ENCODE measurements at regions not wholly inside any gene's neighbourhood (a gene's known extent, or its start where the extent isn't known, plus 50 kb on each side); places are given as distances from the start of the nearest gene placed in this dataset.
"Not testable (repeated sequence)": the region's sequence is repeated elsewhere in the genome, so short reads cannot be mapped to it uniquely, and the experiment has no call there.

DNA sequence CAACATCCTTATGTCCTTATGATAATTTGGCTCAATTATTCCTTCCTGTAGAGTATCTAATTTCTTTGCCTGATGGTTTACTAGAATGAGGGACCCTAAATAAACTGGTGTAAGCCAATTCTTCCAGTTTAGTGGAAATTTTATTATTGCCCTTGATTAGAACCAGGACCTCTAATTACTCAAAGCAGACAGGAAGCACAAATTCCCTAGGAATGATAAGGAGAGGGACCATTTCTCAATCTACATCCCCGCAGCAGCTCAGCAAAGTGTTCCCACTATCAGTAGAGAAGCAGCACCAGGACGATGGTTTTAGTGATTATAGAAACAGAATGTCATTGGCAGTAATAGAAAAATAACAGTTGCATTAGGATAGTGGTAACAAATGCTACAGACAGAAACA lies 97.1 kb downstream of the PLPPR4 start:
- DNase-seq (ENCODE audit: low spot score in 2 of 2) (no peak), FAIRE-seq (no peak)

DNA sequence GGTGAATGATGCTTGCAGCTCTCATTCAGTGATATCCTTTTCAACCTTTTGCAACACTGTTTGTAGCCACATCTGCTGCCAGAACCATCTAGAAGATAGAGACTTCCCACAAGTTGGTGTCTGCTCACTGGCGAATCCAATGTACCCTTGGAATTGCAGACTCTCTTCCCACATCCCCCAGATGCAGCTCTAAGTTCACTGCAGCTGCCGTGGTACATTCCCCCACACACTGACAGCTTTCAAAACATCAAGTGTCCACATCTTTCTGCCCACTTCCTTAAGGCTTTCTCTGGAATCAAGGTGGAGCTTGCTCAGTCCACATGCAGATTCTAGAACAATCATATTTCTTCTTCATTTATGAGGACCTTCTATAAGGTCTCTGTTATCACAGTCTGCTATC lies 99.2 kb downstream of the PLPPR4 start:
- DNase-seq (ENCODE audit: low spot score in 2 of 2), result no peak
- no peak for FAIRE-seq

DNA sequence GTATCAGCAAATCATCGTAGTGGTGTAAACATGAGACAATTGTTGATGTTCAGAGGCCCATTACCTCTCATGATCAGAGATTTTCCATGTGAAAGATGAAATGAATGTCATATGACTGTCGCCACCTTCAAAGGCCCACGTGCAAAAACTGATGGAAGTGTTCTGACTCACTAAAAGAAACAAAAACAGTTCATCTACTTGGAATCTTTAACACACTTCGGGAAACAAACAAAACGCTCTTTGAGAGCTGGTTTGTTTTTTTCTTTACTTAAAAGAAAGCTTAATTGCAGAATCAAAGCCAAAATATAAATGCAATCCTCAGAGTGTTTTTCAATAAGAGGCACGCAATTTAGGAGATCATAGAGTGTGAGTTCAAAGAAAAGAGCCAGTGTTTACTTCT lies 100.8 kb downstream of the PLPPR4 start:
- no peak for FAIRE-seq
- DNase-seq (ENCODE audit: low spot score in 2 of 2), result no peak

DNA sequence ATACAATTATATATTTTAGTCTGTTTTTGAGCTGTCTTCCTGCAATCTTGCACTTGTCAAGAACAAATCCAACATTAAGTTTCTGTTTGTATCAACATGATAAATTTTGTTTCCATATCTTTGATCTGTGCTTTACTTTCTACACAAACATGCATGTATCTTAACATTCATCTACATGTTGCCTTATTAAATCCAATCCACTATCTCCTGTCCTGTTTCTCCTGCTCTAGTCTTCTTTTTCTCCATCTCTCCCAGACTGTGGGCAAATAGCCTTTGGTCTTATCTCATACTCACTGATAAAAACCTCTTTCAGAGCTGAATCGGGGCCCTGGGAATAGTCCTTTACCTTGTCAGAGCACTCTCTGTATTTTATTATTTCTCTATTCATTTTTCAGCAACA lies 101.3 kb downstream of the PLPPR4 start:
- FAIRE-seq, result no peak
- no peak for DNase-seq (ENCODE audit: low spot score in 2 of 2)

DNA sequence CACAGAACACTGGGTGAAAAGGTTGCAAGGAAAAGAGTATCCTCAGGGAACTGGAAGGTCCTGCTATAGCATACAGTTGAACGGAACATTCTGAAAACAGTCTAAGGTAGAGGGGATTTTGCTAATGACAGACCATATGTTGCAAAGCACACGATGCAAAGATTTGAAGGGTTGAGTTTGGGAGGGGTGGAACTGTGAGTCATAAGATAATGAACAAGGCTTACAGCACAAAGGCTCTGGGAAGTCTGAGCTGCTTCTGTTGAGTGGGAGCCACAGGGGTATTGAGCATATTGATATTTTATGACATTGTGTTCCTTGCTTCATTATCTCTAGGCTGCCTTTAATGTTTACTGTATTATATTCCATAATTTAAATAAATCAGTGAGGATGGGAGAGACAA lies 104.9 kb downstream of the PLPPR4 start:
- no peak for FAIRE-seq

DNA sequence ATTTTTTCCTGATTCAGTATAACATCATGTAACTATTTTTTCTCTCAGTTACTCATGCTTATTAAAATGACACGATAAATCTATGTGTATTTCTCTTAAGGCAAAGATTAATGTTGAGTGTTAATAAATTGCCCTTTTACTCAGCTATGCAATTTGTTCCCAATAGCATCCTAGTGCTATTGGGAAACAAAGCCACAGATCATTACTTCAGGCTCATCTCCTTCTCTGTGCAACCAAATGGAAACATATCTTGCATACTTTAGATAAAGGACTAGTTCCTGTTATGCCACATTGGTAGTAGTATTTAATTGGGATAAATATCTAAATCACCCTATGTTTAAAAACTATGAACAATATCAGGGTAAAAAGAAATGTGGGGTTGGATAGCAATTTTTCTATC lies 106.2 kb downstream of the PLPPR4 start:
- DNase-seq (ENCODE audit: low spot score in 2 of 2) (no peak), FAIRE-seq (no peak)

More for the DNA sequence above, 104.9 kb downstream of the PLPPR4 start:
- DNase-seq (ENCODE audit: low spot score in 2 of 2), result no peak

DNA sequence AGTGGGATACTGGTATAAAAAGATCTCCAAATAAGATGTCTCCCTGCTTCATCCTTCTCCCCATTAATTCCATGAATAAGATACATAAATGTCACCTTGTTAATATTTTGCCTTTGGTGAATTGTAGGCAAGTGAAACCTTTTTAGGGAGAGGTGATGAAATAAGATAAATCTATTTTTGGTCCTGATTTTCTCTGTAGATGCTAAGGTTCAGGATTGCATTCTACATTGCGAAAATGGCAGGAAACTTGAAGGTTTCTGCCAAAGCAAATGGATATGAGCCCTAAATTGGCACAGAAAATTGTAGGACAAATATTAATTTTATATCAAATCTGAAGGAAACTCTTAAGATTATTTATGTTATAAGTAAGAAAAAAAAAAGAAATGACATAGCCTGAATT lies 107.1 kb downstream of the PLPPR4 start:
- FAIRE-seq (no peak), DNase-seq (ENCODE audit: low spot score in 2 of 2) (no peak)

DNA sequence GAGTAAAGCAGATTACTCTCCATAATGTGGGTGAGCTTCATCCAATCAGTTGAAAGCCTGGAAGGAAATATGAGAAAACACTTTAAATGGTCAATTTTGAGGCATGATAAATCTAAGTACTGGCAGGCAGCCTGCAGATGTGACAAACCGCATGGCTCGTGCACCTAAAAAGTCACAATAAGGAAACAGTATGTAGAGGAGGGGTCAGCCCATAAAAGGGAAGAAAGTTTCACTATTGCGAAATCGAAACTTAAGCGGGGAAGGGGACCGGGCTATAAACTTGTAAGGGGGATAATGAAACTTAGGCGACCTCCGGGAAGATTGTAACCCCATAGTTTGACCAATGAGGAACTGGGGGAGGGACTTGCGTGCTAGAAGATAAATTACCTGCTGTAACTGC lies 109.8 kb downstream of the PLPPR4 start:
- DNase-seq (ENCODE audit: low spot score in 2 of 2), result no peak
- FAIRE-seq, result no peak

DNA sequence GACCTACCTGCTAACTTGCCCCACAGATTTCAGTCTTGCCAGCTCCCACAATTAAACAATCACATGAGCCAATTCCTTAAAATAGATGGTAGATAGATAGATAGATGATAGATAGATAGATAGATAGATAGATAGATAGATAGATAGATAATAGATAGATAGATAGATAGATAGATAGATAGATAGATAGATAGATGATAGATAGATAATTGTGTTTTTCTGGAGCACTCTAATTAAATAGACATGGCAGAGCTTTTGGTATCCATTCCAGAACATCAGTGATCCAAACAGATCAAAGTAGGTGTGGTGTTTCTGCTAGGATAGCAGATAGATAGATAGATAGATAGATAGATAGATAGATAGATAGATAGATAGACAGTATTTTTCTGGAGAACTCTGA lies 110.4 kb downstream of the PLPPR4 start:
- FAIRE-seq; DNase-seq (ENCODE audit: low spot score in 2 of 2): not testable (repeated sequence)

DNA sequence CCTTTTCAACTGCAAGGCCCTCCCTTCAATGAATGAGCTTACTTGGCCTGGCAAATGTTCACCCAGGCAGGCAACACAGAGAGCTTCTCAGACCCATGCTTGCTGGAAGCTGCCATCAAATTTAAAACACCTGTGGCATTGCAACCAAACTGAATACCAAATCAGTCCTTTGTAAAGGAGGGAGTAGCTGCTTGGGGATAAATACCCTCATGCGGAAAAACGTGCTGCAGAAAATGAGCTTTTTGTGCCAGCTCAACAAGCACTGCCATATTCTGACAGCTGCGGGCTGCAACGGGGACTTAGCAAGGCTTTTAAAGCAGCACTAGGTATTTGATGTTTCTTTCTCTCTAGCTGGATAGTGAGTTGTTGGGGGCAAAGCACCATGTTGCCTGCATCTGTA lies 119.7 kb downstream of the PLPPR4 start:
- FAIRE-seq, result no peak
- no peak for DNase-seq (ENCODE audit: low spot score in 2 of 2)

DNA sequence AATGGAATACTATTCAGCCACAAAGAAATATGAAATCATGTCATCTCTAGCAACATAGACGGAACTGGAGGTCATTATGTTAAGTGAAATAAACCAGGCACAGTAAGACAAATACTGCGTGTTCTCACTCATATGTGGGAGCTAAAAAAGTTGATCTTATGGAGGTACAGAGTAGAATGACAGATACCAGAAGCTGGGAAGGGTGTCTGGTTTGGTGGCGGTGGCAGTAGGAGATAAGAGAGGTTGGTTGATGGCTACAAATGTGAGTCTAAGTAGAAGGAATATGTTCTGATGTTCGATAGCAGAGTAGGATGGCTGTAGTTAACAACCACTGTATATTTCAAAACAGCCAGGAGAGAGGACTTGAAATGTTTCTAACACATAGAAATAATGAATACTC lies 121.6 kb downstream of the PLPPR4 start:
- no peak for DNase-seq (ENCODE audit: low spot score in 2 of 2)
- FAIRE-seq, result no peak

DNA sequence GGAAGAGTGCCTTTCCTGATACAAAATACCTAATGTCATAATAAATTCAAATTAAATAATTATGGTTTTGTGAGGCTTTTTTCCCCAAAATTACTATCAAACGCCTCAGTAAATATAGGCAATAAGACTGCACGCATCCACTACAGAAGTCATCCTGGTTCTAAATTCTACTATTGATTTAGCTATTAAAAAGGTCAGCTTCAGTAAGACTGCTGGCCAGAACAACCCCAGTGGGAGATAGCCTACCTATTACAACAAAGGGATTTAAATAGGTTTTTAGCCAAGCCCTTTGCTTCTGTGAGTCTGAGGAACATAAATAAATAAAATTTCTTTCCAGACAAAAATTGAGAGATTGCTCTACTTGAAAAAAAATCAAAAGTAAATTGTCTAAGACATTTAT lies 132.1 kb downstream of the PLPPR4 start:
- DNase-seq (ENCODE audit: low spot score in 2 of 2), result no peak
- no peak for FAIRE-seq

DNA sequence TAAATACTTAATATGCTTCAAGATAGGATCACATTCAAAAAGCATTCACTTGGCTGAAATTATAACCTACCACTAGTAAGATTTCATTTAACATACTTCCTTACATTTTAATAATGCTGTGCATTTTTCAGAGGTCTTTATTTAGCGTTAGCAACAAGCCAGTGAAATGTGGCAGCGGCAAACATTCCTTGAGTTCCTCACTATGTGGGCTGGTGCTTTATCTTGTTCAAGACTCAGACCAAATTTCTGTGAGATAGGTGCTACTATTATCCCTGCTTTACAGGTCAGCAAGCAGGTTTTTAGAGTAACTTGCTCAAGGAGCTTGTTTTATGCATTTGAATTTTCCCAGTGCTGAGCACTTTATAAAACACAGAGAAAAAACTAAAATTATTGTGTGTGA lies 132.7 kb downstream of the PLPPR4 start:
- no peak for DNase-seq (ENCODE audit: low spot score in 2 of 2)
- no peak for FAIRE-seq

DNA sequence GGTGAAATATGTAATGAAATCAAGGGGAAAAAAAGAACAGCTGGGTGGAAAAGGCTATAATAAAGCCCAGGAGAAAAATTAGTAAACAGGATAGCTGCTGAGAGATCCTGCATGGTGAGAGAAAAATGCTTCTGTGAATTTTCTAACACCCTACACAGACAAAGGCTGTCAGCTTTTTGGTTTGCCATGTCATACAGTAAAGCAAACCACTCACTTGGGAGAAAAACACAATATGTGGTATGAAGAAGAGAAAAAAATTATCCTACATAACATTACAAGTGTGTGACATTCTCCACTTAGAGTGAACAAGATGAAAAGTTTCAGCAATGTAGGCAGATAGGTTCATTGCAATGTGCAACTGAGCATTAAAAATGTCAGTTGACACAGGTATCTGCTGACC lies 133.6 kb downstream of the PLPPR4 start:
- no peak for FAIRE-seq
- no peak for DNase-seq (ENCODE audit: low spot score in 2 of 2)

DNA sequence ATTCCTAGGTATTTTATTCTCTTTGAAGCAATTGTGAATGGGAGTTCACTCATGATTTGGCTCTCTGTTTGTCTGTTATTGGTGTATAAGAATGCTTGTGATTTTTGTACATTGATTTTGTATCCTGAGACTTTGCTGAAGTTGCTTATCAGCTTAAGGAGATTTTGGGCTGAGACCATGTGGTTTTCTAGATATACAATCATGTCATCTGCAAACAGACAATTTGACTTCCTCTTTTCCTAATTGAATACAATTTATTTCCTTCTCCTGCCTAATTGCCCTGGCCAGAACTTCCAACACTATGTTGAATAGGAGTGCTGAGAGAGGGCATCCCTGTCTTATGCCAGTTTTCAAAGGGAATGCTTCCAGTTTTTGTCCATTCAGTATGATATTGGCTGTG lies 137.3 kb downstream of the PLPPR4 start:
- DNase-seq (ENCODE audit: low spot score in 2 of 2); FAIRE-seq: not testable (repeated sequence)

DNA sequence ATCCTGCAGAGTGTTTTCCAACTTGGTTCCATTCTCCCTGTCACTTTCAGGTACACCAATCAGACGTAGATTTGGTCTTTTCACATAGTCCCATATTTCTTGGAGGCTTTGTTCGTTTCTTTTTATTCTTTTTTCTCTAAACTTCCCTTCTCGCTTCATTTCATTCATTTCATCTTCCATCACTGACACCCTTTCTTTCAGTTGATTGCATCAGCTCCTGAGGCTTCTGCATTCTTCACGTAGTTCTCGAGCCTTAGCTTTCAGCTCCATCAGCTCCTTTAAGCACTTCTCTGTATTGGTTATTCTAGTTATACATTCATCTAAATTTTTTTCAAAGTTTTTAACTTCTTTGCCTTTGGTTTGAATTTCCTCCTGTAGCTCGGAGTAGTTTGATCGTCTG lies 140.1 kb downstream of the PLPPR4 start:
- DNase-seq (ENCODE audit: low spot score in 2 of 2); FAIRE-seq: not testable (repeated sequence)

DNA sequence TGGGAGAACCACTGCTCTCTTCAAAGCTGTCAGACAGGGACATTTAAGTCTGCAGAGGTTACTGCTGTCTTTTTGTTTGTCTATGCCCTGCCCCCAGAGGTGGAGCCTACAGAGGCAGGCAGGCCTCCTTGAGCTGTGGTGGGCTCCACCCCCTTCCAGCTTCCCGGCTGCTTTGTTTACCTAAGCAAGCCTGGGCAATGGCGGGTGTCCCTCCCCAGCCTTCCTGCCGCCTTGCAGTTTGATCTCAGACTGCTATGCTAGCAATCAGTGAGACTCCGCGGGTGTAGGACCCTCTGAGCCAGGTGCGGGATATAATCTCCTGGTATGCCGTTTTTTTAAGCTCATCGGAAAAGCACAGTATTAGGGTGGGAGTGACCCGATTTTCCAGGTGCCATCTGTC lies 141.0 kb downstream of the PLPPR4 start:
- not testable (repeated sequence) for FAIRE-seq; DNase-seq (ENCODE audit: low spot score in 2 of 2)

DNA sequence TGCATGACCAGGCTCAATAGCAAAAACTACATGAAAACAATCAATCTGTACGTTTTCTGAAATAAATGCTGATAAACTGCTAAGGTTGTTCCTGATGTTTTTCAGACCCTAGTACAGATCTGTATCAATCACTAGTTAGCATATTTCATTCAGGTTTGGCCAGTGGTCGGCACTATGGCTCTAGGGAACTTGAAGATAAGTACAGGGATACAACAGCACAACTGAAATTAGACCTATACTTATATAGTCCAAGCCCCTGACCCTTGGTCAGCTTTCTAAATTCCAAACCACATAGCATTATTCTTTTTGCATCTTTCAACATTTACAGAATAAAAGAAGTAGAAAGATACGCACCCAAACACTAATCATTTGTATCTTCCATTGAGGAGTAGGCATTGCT lies 142.7 kb downstream of the PLPPR4 start:
- FAIRE-seq (no peak), DNase-seq (ENCODE audit: low spot score in 2 of 2) (no peak)

DNA sequence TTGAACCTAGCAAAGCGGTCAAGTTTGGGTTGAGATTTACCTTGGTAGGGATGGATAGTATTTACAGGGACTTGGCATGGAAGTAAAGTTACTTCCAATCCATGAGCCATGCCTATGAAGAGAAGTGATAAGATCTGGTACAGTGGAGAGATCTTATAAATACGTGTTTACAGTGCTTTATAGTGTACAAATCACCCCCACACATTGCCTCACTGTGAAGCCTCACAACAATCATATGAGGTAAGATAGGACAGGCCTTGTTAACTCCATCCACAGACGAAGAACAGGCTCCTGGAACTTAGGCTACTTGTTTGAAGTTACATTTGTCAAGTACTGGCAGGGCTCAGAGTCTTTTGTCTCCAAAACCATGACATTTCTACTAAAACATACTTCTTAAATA lies 159.8 kb downstream of the PLPPR4 start:
- no peak for DNase-seq (ENCODE audit: low spot score in 2 of 2)
- no peak for FAIRE-seq

DNA sequence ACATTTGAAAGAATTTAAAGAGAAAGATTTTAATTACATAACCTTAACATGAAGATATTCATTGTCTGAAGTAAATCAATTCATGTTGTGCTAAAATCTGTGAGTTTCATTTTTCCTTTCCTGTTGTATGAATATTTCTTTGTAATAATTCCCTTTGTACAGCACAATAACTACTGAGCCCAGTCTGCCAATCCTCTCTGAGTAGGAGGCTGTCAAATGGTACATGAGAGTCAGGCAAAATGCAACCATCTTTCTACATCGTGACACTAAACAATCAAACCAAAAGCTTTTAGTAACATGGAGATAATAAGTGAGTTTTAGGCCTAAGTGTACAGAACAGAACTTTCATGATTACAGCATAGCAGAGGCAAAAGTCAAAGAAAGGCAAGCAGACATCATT lies 165.5 kb downstream of the PLPPR4 start:
- no peak for DNase-seq (ENCODE audit: low spot score in 2 of 2)
- FAIRE-seq, result no peak

DNA sequence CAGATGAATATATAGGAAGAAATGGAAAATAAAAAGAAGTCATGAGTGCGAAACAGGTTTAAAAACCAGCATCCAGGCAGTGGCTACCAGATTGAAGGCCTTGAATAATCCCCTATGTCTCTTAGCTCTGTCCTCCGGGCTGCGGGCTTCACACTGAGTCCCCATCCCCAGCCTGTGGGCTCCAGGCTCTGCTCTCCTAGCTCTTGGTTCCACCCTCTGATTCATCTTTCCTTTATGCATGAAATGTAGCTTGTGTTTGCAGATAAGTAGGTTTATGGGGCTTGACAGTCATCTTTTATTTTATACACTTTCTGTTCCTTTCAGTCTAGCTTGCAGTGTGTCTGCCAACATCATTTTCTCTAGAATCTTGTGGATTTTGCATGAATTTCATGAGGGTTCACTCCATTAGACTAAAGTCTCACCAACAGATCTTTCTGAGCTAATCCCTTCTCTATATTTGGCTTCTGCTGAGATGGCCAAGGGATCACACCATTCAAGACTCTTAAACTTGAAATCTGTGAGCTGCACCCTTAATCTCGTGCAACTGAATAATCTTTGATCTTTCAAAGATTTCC lies 174.5 kb downstream of the PLPPR4 start:
- no peak for DNase-seq (ENCODE audit: low spot score in 2 of 2)
- no peak for FAIRE-seq

DNA sequence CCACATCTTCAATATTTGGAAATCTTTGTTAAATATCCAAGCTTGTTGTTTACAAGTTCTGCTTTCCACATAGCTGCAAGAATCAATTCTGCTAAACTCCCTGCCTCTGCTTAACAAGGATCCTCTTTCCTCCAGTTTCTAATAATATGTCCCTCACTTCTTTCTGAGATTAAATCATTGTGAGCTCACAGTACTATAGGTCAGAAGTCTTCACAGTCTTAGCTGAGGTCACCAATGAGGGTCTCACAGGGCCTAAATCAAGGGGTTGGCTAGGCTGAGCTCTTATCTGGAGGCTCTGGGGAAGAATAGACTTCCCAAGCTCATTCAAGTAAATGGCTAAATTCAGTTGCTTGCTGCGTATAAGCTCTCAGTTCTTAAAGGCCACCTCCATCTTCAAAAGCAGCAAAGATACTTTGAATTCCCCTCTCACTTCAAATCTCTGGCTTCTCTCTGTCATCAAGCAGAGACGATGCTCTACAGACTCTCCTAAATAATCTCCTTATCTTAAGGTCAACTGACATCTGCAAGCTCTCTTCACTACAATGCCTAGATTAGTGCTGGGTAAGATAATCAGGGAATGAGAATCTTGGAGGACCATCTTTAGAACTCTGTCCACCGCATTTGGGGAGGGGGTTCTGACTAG lies 175.3 kb downstream of the PLPPR4 start:
- DNase-seq (ENCODE audit: low spot score in 2 of 2) (no peak), FAIRE-seq (no peak)

All from frontal cortex (tissue), 3 donors.